ENCODE measurements at regions not wholly inside any gene's neighbourhood (a gene's known extent, or its start where the extent isn't known, plus 50 kb on each side); places are given as distances from the start of the nearest gene placed in this dataset.

DNA sequence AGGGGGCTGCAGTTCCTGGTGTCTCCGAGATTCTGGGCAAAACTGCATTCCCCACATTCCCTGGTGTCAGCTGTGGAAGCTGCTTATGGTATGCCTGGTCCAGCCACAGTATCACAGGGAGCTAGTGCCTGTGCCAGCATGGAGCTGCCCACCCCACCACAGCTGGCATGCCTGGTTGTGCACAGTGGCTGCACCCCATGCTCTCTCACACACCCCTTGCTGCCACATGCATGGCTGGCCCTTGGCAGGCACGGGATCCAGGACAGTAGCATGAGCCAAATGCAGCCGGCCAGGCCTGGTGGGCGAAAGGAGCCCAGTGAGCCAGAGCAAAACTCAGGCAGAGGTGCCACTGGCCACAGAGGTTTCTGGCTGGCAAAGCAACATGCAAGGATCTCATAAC lies 418.0 kb upstream of the SPOCK3 start:
- Histone ChIP-seq H4K20me1 (ENCODE audit: low read depth) (no peaks in the 10 kb centered on the region), H2AFZ (replicated peaks) (no peak overlapping the region), H3K36me3 (no peaks in the 10 kb centered on the region), H3K9ac (no peak overlapping the region), H3K9me3 (ENCODE audit: low read depth) (no peaks in the 10 kb centered on the region), H3K27me3 (no peaks in the 10 kb centered on the region), H3K27ac (no peak overlapping the region), H3F3A (ENCODE audit: low read depth) (no peaks in the 10 kb centered on the region), H3K79me2 (ENCODE audit: low read depth) (no peaks in the 10 kb centered on the region), H3K4me2 (no peak overlapping the region), H3K4me3 (no peak overlapping the region), H3K4me1 (no peaks in the 10 kb centered on the region)
- TF ChIP-seq EZH2 (IDR thresholded peaks at IDR 0.05) (no peak), EZH2phosphoT487 (IDR thresholded peaks at IDR 0.05) (no peak)
- TF ChIP-seq, protein P1, sequence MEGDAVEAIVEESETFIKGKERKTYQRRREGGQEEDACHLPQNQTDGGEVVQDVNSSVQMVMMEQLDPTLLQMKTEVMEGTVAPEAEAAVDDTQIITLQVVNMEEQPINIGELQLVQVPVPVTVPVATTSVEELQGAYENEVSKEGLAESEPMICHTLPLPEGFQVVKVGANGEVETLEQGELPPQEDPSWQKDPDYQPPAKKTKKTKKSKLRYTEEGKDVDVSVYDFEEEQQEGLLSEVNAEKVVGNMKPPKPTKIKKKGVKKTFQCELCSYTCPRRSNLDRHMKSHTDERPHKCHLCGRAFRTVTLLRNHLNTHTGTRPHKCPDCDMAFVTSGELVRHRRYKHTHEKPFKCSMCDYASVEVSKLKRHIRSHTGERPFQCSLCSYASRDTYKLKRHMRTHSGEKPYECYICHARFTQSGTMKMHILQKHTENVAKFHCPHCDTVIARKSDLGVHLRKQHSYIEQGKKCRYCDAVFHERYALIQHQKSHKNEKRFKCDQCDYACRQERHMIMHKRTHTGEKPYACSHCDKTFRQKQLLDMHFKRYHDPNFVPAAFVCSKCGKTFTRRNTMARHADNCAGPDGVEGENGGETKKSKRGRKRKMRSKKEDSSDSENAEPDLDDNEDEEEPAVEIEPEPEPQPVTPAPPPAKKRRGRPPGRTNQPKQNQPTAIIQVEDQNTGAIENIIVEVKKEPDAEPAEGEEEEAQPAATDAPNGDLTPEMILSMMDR (IDR thresholded peaks at IDR 0.05), result no peak
- H3K4me1 Mint-ChIP-seq, result no peaks in the 10 kb centered on the region
- no peaks in the 10 kb centered on the region for H3K27me3 Mint-ChIP-seq (ENCODE audit: insufficient read depth, low read depth)
- no peak for DNase-seq (ENCODE audit: low spot score)
- no peaks in the 10 kb centered on the region for H3K36me3 Mint-ChIP-seq
- H3K27ac Mint-ChIP-seq, result no peak overlapping the region
- no peaks in the 10 kb centered on the region for H3K9me3 Mint-ChIP-seq
- H3K4me3 Mint-ChIP-seq, result no peak overlapping the region

DNA sequence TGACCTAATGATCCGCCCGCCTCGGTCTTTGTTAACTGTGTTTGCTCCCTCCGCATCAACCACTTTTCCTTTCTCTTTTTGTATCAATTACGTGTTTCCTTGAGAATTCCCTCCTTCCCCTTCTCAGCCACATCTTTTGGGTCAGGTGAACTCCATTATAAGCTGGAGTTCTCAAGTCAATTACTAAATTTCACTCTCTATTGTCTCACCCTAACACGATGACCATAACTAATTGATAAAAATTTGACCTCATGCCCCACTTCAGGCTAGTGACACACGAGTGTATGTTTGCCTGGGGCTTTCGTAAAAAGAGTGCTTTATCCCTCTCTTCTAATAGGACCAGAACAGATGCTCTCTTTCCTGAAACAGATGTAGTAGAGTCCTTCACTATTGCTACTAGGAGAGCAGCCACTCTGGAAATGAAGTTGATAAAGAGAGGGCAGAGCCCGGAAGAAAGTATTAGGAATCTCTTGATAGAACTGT lies 403.6 kb upstream of the ANXA10 start:
- no peak overlapping the region for H3K4me2 ChIP-seq
- no peaks in the 10 kb centered on the region for H3K27me3 Mint-ChIP-seq (ENCODE audit: insufficient read depth, low read depth)

DNA sequence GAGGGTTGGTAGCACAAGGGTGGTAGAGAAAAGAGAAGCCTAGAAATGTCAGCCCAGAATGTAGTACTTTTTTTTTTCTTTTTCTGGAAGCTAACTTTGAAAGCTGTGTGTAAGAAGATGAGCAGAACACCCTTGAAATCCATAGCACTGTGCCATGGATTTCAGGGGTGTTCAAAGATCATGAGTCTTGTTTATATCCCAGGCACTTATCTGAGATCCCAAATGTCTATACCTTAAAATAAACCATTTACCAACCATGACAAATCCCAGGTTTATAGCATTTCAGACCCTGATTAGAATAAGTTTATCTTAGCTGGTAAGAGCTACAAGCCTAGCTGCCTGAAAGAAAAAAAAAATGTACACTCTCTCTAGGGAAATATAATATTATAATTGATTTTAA lies 389.9 kb upstream of the ANXA10 start:
- H3K27ac ChIP-seq, result no peak overlapping the region
- H3K4me1 ChIP-seq, result no peaks in the 10 kb centered on the region
- no peaks in the 10 kb centered on the region for H3K79me2 ChIP-seq (ENCODE audit: low read depth)
- no peak overlapping the region for H3K9ac ChIP-seq
- no peak for DNase-seq (ENCODE audit: low spot score)
- Mint-ChIP-seq H3K4me1 (no peaks in the 10 kb centered on the region), H3K4me3 (no peak overlapping the region), H3K27ac (no peak overlapping the region), H3K36me3 (no peaks in the 10 kb centered on the region), H3K27me3 (ENCODE audit: insufficient read depth, low read depth) (no peaks in the 10 kb centered on the region), H3K9me3 (no peaks in the 10 kb centered on the region)
- TF ChIP-seq, protein P1 (IDR thresholded peaks at IDR 0.05), result no peak
- no peak for TF ChIP-seq EZH2 (IDR thresholded peaks at IDR 0.05)
- no peak for TF ChIP-seq EZH2phosphoT487 (IDR thresholded peaks at IDR 0.05)
- H3K4me3 ChIP-seq, result no peak overlapping the region
- H4K20me1 ChIP-seq (ENCODE audit: low read depth), result no peaks in the 10 kb centered on the region
- no peaks in the 10 kb centered on the region for H3F3A ChIP-seq (ENCODE audit: low read depth)
- H2AFZ ChIP-seq (replicated peaks), result no peak overlapping the region
- H3K4me2 ChIP-seq, result no peak overlapping the region
- H3K27me3 ChIP-seq, result no peaks in the 10 kb centered on the region
- no peaks in the 10 kb centered on the region for H3K9me3 ChIP-seq (ENCODE audit: low read depth)
- no peaks in the 10 kb centered on the region for H3K36me3 ChIP-seq

More for the DNA sequence above, 403.6 kb upstream of the ANXA10 start:
- peak overlapping the region; percentile 75 for H2AFZ ChIP-seq (replicated peaks)
- no peaks in the 10 kb centered on the region for H4K20me1 ChIP-seq (ENCODE audit: low read depth)
- peaks cover 3% of the 10 kb centered on the region for H3K4me1 Mint-ChIP-seq
- no peaks in the 10 kb centered on the region for H3K36me3 ChIP-seq
- H3K27me3 ChIP-seq, result no peaks in the 10 kb centered on the region
- TF ChIP-seq, protein P1 (IDR thresholded peaks at IDR 0.05), result no peak
- TF ChIP-seq EZH2 (IDR thresholded peaks at IDR 0.05), result no peak
- no peak for TF ChIP-seq EZH2phosphoT487 (IDR thresholded peaks at IDR 0.05)
- H3K27ac Mint-ChIP-seq, result no peak overlapping the region
- no peaks in the 10 kb centered on the region for H3K9me3 ChIP-seq (ENCODE audit: low read depth)
- no peak overlapping the region for H3K4me3 Mint-ChIP-seq
- no peaks in the 10 kb centered on the region for H3F3A ChIP-seq (ENCODE audit: low read depth)
- no peak overlapping the region for H3K9ac ChIP-seq
- no peaks in the 10 kb centered on the region for H3K79me2 ChIP-seq (ENCODE audit: low read depth)
- H3K27ac ChIP-seq, result no peak overlapping the region
- no peak for DNase-seq (ENCODE audit: low spot score)
- H3K36me3 Mint-ChIP-seq, result no peaks in the 10 kb centered on the region
- no peak overlapping the region for H3K4me3 ChIP-seq
- no peaks in the 10 kb centered on the region for H3K4me1 ChIP-seq
- no peaks in the 10 kb centered on the region for H3K9me3 Mint-ChIP-seq

Data from neural progenitor cell (in vitro differentiated cells).